ENCODE measurements at regions not wholly inside any gene's neighbourhood (a gene's known extent, or its start where the extent isn't known, plus 50 kb on each side); places are given as distances from the start of the nearest gene placed in this dataset.

DNA sequence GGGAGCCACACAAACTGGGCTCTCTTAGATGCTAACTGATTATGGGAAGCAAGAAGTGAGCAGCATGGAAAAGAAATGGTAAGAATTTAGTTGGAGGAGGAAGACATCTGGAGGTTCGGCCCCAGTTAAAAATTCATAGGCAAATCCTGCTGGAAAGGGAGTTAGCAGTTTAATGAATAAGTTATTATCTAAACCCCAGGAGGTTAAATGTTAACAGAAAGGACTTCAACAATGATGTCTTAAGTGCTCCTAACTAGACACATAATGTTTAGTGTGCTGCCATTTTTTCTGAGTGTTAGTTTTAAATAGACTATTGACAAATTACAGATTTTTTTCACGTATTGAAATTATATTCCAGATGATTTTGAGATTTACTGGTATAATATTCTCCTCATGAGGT, 1265.3 kb upstream of the ADGRL2 start:
- Mint-ChIP-seq H3K4me1 (ENCODE audit: unreplicated experiment) (peaks cover 18% of the 10 kb centered on the region), H3K9me3 (ENCODE audit: unreplicated experiment) (no peaks in the 10 kb centered on the region), H3K27ac (ENCODE audit: unreplicated experiment) (no peak overlapping the region), H3K36me3 (ENCODE audit: unreplicated experiment) (no peaks in the 10 kb centered on the region), H3K4me3 (ENCODE audit: unreplicated experiment) (no peak overlapping the region), H3K27me3 (ENCODE audit: unreplicated experiment) (no peaks in the 10 kb centered on the region)
- TF ChIP-seq, protein P1, sequence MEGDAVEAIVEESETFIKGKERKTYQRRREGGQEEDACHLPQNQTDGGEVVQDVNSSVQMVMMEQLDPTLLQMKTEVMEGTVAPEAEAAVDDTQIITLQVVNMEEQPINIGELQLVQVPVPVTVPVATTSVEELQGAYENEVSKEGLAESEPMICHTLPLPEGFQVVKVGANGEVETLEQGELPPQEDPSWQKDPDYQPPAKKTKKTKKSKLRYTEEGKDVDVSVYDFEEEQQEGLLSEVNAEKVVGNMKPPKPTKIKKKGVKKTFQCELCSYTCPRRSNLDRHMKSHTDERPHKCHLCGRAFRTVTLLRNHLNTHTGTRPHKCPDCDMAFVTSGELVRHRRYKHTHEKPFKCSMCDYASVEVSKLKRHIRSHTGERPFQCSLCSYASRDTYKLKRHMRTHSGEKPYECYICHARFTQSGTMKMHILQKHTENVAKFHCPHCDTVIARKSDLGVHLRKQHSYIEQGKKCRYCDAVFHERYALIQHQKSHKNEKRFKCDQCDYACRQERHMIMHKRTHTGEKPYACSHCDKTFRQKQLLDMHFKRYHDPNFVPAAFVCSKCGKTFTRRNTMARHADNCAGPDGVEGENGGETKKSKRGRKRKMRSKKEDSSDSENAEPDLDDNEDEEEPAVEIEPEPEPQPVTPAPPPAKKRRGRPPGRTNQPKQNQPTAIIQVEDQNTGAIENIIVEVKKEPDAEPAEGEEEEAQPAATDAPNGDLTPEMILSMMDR (IDR thresholded peaks at IDR 0.05): no peak
- no peak for DNase-seq (ENCODE audit: extremely low spot score, unreplicated experiment)

DNA sequence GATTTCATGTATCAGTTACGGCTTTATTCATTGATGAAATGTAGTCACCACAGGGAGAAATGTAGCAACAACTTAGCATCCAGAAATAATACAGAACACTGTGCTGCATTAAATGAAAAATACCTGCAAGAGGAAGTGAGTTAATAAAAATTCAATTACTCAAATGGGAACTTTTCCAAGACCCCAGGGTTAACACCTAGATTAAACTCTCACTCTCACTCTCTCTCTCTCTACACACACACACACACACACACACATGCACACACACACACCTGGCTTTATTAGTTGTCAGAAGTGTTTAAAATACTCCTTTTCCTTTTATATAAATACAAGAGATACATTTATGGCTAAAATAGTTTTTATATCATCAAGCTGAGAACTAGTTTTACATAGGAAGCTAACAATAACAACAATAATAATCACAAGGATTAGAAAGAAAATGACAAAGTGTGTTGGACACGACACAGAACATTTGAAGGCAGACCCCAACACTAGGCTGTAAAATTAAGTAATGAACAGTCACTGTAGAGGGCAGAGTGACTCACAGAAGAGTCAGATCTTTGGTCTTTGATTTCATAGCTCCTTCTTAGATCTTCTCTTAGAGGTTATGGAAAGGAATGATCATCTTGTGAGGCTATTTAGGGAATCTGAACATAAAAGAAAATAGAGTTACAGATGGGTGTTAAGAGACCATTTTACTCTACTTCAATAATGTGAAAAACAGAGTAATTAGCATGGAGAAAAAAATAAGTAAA, 1266.0 kb upstream of the ADGRL2 start:
- no peaks in the 10 kb centered on the region for H3K36me3 Mint-ChIP-seq (ENCODE audit: unreplicated experiment)
- no peak overlapping the region for H3K27ac Mint-ChIP-seq (ENCODE audit: unreplicated experiment)
- no peak overlapping the region for H3K4me3 Mint-ChIP-seq (ENCODE audit: unreplicated experiment)
- no peaks in the 10 kb centered on the region for H3K9me3 Mint-ChIP-seq (ENCODE audit: unreplicated experiment)
- no peak for DNase-seq (ENCODE audit: extremely low spot score, unreplicated experiment)
- H3K4me1 Mint-ChIP-seq (ENCODE audit: unreplicated experiment): peaks cover 18% of the 10 kb centered on the region
- no peaks in the 10 kb centered on the region for H3K27me3 Mint-ChIP-seq (ENCODE audit: unreplicated experiment)
- TF ChIP-seq, protein P1 (IDR thresholded peaks at IDR 0.05): no peak

- H3K4me1 Mint-ChIP-seq (ENCODE audit: unreplicated experiment): peaks cover 18% of the 10 kb centered on the region
- no peak for DNase-seq (ENCODE audit: extremely low spot score, unreplicated experiment)
- H3K4me3 Mint-ChIP-seq (ENCODE audit: unreplicated experiment): peak overlapping the region; percentile 2
- H3K9me3 Mint-ChIP-seq (ENCODE audit: unreplicated experiment): no peaks in the 10 kb centered on the region
- TF ChIP-seq, protein P1 (IDR thresholded peaks at IDR 0.05): no peak
- peak overlapping the region; percentile 41 for H3K27ac Mint-ChIP-seq (ENCODE audit: unreplicated experiment)
- no peaks in the 10 kb centered on the region for H3K27me3 Mint-ChIP-seq (ENCODE audit: unreplicated experiment)
- no peaks in the 10 kb centered on the region for H3K36me3 Mint-ChIP-seq (ENCODE audit: unreplicated experiment)
Measured at GRCh38 chr1:80533775-80534334, 1266.9 kb upstream of the ADGRL2 start.

- Mint-ChIP-seq H3K27me3 (ENCODE audit: unreplicated experiment) (no peaks in the 10 kb centered on the region), H3K4me1 (ENCODE audit: unreplicated experiment) (peaks cover 18% of the 10 kb centered on the region), H3K36me3 (ENCODE audit: unreplicated experiment) (no peaks in the 10 kb centered on the region), H3K9me3 (ENCODE audit: unreplicated experiment) (no peaks in the 10 kb centered on the region), H3K27ac (ENCODE audit: unreplicated experiment) (no peak overlapping the region), H3K4me3 (ENCODE audit: unreplicated experiment) (no peak overlapping the region)
- no peak for DNase-seq (ENCODE audit: extremely low spot score, unreplicated experiment)
- TF ChIP-seq, protein P1 (IDR thresholded peaks at IDR 0.05): no peak
Measured at GRCh38 chr1:80533093-80533492, 1267.6 kb upstream of the ADGRL2 start.

DNA sequence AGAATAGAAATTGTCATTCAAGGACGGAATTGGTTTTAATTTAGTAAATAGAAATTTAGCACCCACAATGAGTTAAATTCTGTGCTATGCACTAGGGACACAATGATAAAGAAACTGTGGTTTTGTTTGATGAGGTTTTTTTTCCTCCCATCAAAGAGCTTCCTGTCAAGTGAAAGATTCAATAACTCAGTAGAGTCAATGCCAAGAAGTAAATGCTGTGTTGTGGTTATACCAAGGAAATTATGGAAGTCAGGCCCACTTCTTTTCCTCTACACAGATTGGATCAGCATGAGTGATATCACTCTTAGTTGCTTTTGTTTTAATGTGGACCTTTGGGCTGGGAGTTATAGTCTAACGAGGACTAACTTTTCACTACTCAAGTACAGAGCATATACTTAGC, 1269.6 kb upstream of the ADGRL2 start:
- TF ChIP-seq, protein P1 (IDR thresholded peaks at IDR 0.05): no peak
- no peak for DNase-seq (ENCODE audit: extremely low spot score, unreplicated experiment)
- Mint-ChIP-seq H3K4me3 (ENCODE audit: unreplicated experiment) (no peak overlapping the region), H3K27me3 (ENCODE audit: unreplicated experiment) (no peaks in the 10 kb centered on the region), H3K27ac (ENCODE audit: unreplicated experiment) (no peak overlapping the region), H3K4me1 (ENCODE audit: unreplicated experiment) (peaks cover 18% of the 10 kb centered on the region), H3K36me3 (ENCODE audit: unreplicated experiment) (no peaks in the 10 kb centered on the region), H3K9me3 (ENCODE audit: unreplicated experiment) (no peaks in the 10 kb centered on the region)
